ENCODE measurements at regions not wholly inside any gene's neighbourhood (a gene's known extent, or its start where the extent isn't known, plus 50 kb on each side); places are given as distances from the start of the nearest gene placed in this dataset.
"Not testable (repeated sequence)": the region's sequence is repeated elsewhere in the genome, so short reads cannot be mapped to it uniquely, and the experiment has no call there.

GRCh38 chrX:3520458-3520857 lies 174.0 kb upstream of the MXRA5 start (continued):
- TF ChIP-seq ATF3 (IDR thresholded peaks at IDR 0.05; ENCODE audit: insufficient read depth, low read depth, low read length) = no peak
- TF ChIP-seq SIRT6 (IDR thresholded peaks at IDR 0.05; ENCODE audit: low read length) = no peak
- no peak for TF ChIP-seq USF2 (IDR thresholded peaks at IDR 0.05; ENCODE audit: low read length)

GRCh38 chrX:3519384-3519783 lies 172.9 kb upstream of the MXRA5 start:
- FAIRE-seq; H4K20me1 ChIP-seq (replicated peaks in 1 of 2; ENCODE audit: control insufficient read depth in 1 of 2, insufficient read depth in 2 of 2, low read length in 2 of 2); H3K79me2 ChIP-seq (ENCODE audit: control insufficient read depth in 1 of 2, insufficient read depth in 2 of 2, low read length in 2 of 2); H2BK5ac ChIP-seq (ENCODE audit: low read depth, low read length); H3K9ac ChIP-seq (replicated peaks in 1 of 4; ENCODE audit: extremely low read depth in 1 of 4, low read depth in 3 of 4, low read length in 3 of 4); H3K4me2 ChIP-seq (ENCODE audit: insufficient read depth in 1 of 2, low read depth in 2 of 2, low read length in 2 of 2); H3K79me1 ChIP-seq (ENCODE audit: low read depth, low read length); H3K4me1 ChIP-seq (replicated peaks in 1 of 4; ENCODE audit: control insufficient read depth in 3 of 4, insufficient read depth in 4 of 4, low read length in 3 of 4); H3K9me3 ChIP-seq (ENCODE audit: insufficient read depth in 2 of 2, low read depth in 1 of 2, low read length in 1 of 2); H3K23me2 ChIP-seq (ENCODE audit: low read depth, low read length); H3K23ac ChIP-seq (ENCODE audit: insufficient read length); H4K5ac ChIP-seq (ENCODE audit: insufficient read length, low read depth, low read length); H3K4ac ChIP-seq (replicated peaks; ENCODE audit: insufficient read length, low read depth, low read length); CTCF ChIA-PET (ENCODE audit: partially characterized antibody); DNase-seq (ENCODE audit: low read depth in 1 of 2, low spot score in 2 of 2); H3K18ac ChIP-seq (ENCODE audit: extremely low read depth, low read length); H2BK120ac ChIP-seq (replicated peaks; ENCODE audit: low read depth, low read length); H3K27me3 ChIP-seq (replicated peaks in 1 of 4; ENCODE audit: control insufficient read depth in 3 of 4, extremely low read depth in 1 of 4, insufficient read depth in 3 of 4, low read length in 3 of 4); H2AFZ ChIP-seq (ENCODE audit: low read length); H4K91ac ChIP-seq (replicated peaks; ENCODE audit: insufficient read length, low read length); H2BK20ac ChIP-seq (ENCODE audit: low read length); H2BK15ac ChIP-seq (ENCODE audit: low read length); H3K4me3 ChIP-seq (ENCODE audit: extremely low read depth in 1 of 4, insufficient read depth in 2 of 4, low read depth in 3 of 4, low read length in 4 of 4); H3K14ac ChIP-seq (ENCODE audit: insufficient read length); H2BK12ac ChIP-seq (ENCODE audit: low read depth, low read length); H2AK5ac ChIP-seq (ENCODE audit: low read depth, low read length); H3K27ac ChIP-seq (ENCODE audit: low read depth, low read length); POLR2A ChIA-PET (ENCODE audit: partially characterized antibody); H3K36me3 ChIP-seq (ENCODE audit: control insufficient read depth in 2 of 4, insufficient read depth in 4 of 4, low read length in 3 of 4); H3K56ac ChIP-seq (replicated peaks; ENCODE audit: insufficient read length, low read depth, low read length); H4K8ac ChIP-seq (ENCODE audit: extremely low read depth, insufficient read depth, low read length): not testable (repeated sequence)
- WGBS, 2 experiments (ENCODE audit: extremely low coverage in 1 of 2, insufficient coverage in 1 of 2, insufficient read length in 1 of 2, insufficient replicate concordance in 2 of 2, low coverage in 1 of 2, low lambda C conversion rate in 2 of 2, missing lambda C conversion rate in 1 of 2) = 87% methylated on average over 7 of the region's 8 CpGs; no CpG with 5 or more reads in 1 of the 2 experiments

Measured in H1 (cell line).